HAP-1 (cell line): ENCODE measurements at regions not wholly inside any gene's neighbourhood (a gene's known extent, or its start where the extent isn't known, plus 50 kb on each side); places are given as distances from the start of the nearest gene placed in this dataset.

Experiments used
- DNase-seq, 2 experiments: peaks; one replicate each; pipeline ENCODE4 v3.0.0-alpha.2; 2016 to 2020; ENCODE audit warnings: low spot score in 2 of 2
- H3K27me3 ChIP-seq: fragments of 250-450 bp; sonication (Bioruptor Pico); 2 replicates; pipeline ENCODE4 v1.5.1; 2020; ENCODE audit warnings: low read depth, mild to moderate bottlenecking, moderate library complexity
- H3K36me3 ChIP-seq: fragments of 250-450 bp; sonication (Bioruptor Pico); replicated peaks from 2 replicates; pipeline ENCODE4 v1.5.1; 2020; ENCODE audit warnings: mild to moderate bottlenecking
- H3K4me1 ChIP-seq: fragments of 250-450 bp; sonication (Bioruptor Pico); 2 replicates; pipeline ENCODE4 v1.5.1; 2020; ENCODE audit warnings: mild to moderate bottlenecking
- H3K4me3 ChIP-seq: fragments of 250-450 bp; sonication (Bioruptor Pico); 2 replicates; pipeline ENCODE4 v1.5.1; 2020; ENCODE audit warnings: mild to moderate bottlenecking, moderate library complexity
- H3K9me3 ChIP-seq: fragments of 250-450 bp; sonication (Bioruptor Pico); 2 replicates; pipeline ENCODE4 v1.5.1; 2020; ENCODE audit warnings: mild to moderate bottlenecking, moderate library complexity
- in situ Hi-C: fragments of 300-500 bp; cut with MboI; formaldehyde crosslinking; loops from 3 replicates; pipeline ENCODE4 v1.14.3; 2020; ENCODE audit warnings: low sequenced_read_pairs, inconsistent platforms, mixed read lengths

DNA sequence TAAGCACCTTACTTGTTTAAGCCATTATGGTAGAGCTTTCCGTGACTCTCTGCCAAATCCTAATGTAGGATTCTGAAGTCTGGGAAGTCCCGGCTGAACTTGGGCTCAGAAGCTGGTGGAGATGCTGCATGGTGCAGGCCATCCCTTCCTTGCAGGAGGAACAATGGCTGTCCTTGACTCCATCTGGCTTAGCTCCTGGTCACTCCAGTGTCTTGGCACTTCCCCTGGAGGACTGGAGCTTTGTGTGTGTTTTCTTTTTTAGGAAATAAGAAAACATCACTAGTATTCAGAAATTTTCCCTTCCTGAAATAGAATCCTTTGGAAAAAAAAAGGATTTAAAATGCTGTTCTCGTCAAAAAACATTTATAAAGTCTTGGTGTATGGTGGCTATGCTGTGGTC, 209.3 kb upstream of the ROPN1 start:
- peaks cover 9% of the 10 kb centered on the region for H3K4me1 ChIP-seq
- H3K27me3 ChIP-seq = no peaks in the 10 kb centered on the region
- no peak overlapping the region for H3K4me3 ChIP-seq
- in situ Hi-C loops = no loop called here
- H3K36me3 ChIP-seq = no peaks in the 10 kb centered on the region; the same call in 1 of the 2 replicates
- H3K9me3 ChIP-seq = no peaks in the 10 kb centered on the region
- no peak for DNase-seq

DNA sequence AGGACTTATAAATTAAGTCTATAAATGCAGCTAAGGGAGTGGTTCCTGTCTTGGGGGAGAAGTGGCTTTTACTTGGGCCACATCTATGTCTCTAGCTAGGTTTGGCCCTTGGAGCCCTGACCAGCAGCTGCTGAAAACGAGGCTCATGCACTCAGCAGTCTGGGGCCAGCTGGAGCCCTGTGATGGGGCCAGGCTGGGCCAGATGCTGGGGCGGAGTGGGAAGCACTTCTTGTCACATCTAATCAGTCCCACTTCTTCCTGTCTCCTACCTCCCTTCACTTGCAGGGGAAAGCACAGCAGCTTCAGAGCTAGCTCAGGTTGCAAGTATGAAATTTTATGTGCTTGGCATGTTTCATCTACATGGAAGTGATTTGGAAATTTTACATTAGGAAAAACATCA, 209.9 kb upstream of the ROPN1 start:
- H3K27me3 ChIP-seq = no peaks in the 10 kb centered on the region
- no peak for DNase-seq
- in situ Hi-C loops = no loop called here
- no peaks in the 10 kb centered on the region; the same call in 1 of the 2 replicates for H3K36me3 ChIP-seq
- H3K4me1 ChIP-seq = peaks cover 9% of the 10 kb centered on the region
- no peaks in the 10 kb centered on the region for H3K9me3 ChIP-seq
- no peak overlapping the region for H3K4me3 ChIP-seq

- in situ Hi-C loops = no loop called here
- Histone ChIP-seq H3K4me3 (no peak overlapping the region), H3K4me1 (peaks cover 9% of the 10 kb centered on the region), H3K36me3 (no peaks in the 10 kb centered on the region; the same call in 1 of the 2 replicates), H3K27me3 (no peaks in the 10 kb centered on the region), H3K9me3 (no peaks in the 10 kb centered on the region)
- no peak for DNase-seq
Observed at GRCh38 chr3:124202754-124203153, 210.8 kb upstream of the ROPN1 start.

- no peak for DNase-seq
- in situ Hi-C loops = no loop called here
- Histone ChIP-seq H3K27me3 (no peaks in the 10 kb centered on the region), H3K36me3 (no peaks in the 10 kb centered on the region; the same call in 1 of the 2 replicates), H3K4me1 (peaks cover 9% of the 10 kb centered on the region), H3K9me3 (no peaks in the 10 kb centered on the region), H3K4me3 (no peak overlapping the region)
Observed at GRCh38 chr3:124203292-124203691, 211.4 kb upstream of the ROPN1 start.

- Histone ChIP-seq H3K4me3 (no peak overlapping the region), H3K27me3 (peaks cover 2% of the 10 kb centered on the region; the same call in 1 of the 2 replicates), H3K36me3 (no peaks in the 10 kb centered on the region; the same call in 1 of the 2 replicates), H3K9me3 (no peaks in the 10 kb centered on the region), H3K4me1 (peaks cover 9% of the 10 kb centered on the region)
- no peak for DNase-seq
- in situ Hi-C loops = no loop called here
Observed at GRCh38 chr3:124206225-124207055, 214.5 kb upstream of the ROPN1 start.

DNA sequence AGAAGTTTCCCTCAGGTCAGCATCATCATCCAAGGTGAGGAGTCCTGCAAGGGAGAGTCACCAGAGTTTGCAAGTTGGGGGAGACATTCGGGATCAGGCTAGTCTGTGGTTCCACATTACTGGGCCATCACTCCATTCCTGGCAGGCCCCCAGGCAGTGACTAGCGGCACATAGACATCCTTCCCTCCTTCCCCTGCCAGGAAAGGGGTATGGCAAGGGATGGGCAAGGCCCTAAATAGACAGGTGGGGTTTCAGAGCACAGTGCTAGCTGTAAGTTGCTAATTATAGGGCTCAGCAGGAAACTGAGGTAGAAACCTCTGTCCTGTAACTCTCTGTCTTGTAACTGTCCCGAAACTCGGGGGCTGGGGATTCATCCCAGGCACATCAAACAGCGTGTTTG, 215.2 kb upstream of the ROPN1 start:
- peaks cover 9% of the 10 kb centered on the region for H3K4me1 ChIP-seq
- no peak overlapping the region for H3K4me3 ChIP-seq
- peaks cover 2% of the 10 kb centered on the region; the same call in 1 of the 2 replicates for H3K27me3 ChIP-seq
- no peaks in the 10 kb centered on the region for H3K9me3 ChIP-seq
- H3K36me3 ChIP-seq = no peaks in the 10 kb centered on the region; the same call in 1 of the 2 replicates
- DNase-seq = no peak
- in situ Hi-C loops = no loop called here

GRCh38 chr3:124207873-124208485, 216.1 kb upstream of the ROPN1 start:
- Histone ChIP-seq H3K36me3 (no peaks in the 10 kb centered on the region; the same call in 1 of the 2 replicates), H3K9me3 (no peaks in the 10 kb centered on the region), H3K27me3 (peaks cover 2% of the 10 kb centered on the region; the same call in 1 of the 2 replicates), H3K4me3 (no peak overlapping the region), H3K4me1 (peaks cover 9% of the 10 kb centered on the region)
- no peak for DNase-seq
- in situ Hi-C loops = no loop called here

DNA sequence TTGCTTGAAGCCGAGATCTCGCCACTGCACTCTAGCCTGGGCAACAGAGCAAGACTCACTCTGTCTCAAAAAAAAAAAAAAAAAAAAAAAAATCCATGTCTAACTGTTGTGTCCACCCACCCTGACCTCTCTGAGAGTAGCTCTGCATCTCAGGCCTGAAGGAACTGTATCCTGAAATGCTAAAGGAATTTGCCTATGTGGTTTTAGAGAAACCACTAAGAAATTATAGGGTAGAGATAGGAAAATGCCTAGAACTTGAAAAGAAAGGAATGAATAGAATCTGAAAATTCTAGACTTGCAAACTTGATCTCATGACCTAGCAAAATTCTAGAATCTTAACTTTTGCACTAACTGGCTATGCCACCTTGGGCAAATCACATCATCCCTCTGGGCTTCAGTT, 217.5 kb upstream of the ROPN1 start:
- H3K9me3 ChIP-seq = no peaks in the 10 kb centered on the region
- H3K4me3 ChIP-seq = no peak overlapping the region
- DNase-seq = no peak
- peaks cover 2% of the 10 kb centered on the region; the same call in 1 of the 2 replicates for H3K27me3 ChIP-seq
- no peaks in the 10 kb centered on the region for H3K36me3 ChIP-seq
- in situ Hi-C loops = no loop called here
- no peaks in the 10 kb centered on the region; the same call in 1 of the 2 replicates for H3K4me1 ChIP-seq

GRCh38 chr3:124210899-124211298, 219.0 kb upstream of the ROPN1 start:
- Histone ChIP-seq H3K36me3 (no peaks in the 10 kb centered on the region), H3K4me3 (no peak overlapping the region), H3K4me1 (no peaks in the 10 kb centered on the region), H3K9me3 (no peaks in the 10 kb centered on the region), H3K27me3 (peaks cover 2% of the 10 kb centered on the region; the same call in 1 of the 2 replicates)
- DNase-seq = no peak
- in situ Hi-C loops = no loop called here

GRCh38 chr3:124213641-124214040, 221.7 kb upstream of the ROPN1 start:
- in situ Hi-C loops = no loop called here

GRCh38 chr3:124217542-124217941, 225.6 kb upstream of the ROPN1 start:
- H3K4me3 ChIP-seq = no peak overlapping the region
- H3K4me1 ChIP-seq = no peaks in the 10 kb centered on the region
- in situ Hi-C loops = no loop called here
- H3K36me3 ChIP-seq = no peaks in the 10 kb centered on the region
- H3K9me3 ChIP-seq = no peaks in the 10 kb centered on the region
- DNase-seq = peak; percentile 28 to 71
- H3K27me3 ChIP-seq = no peaks in the 10 kb centered on the region

More at GRCh38 chr3:124213641-124214040, 221.7 kb upstream of the ROPN1 start:
- no peak for DNase-seq
- Histone ChIP-seq H3K4me1 (no peaks in the 10 kb centered on the region), H3K36me3 (no peaks in the 10 kb centered on the region), H3K4me3 (no peak overlapping the region), H3K27me3 (peaks cover 2% of the 10 kb centered on the region; the same call in 1 of the 2 replicates), H3K9me3 (no peaks in the 10 kb centered on the region)

GRCh38 chr3:124221422-124221821, 229.5 kb upstream of the ROPN1 start:
- no peak for DNase-seq
- H3K4me1 ChIP-seq = no peaks in the 10 kb centered on the region
- H3K4me3 ChIP-seq = no peak overlapping the region
- H3K9me3 ChIP-seq = no peaks in the 10 kb centered on the region
- H3K27me3 ChIP-seq = no peaks in the 10 kb centered on the region
- H3K36me3 ChIP-seq = no peaks in the 10 kb centered on the region
- in situ Hi-C loops = no loop called here

DNA sequence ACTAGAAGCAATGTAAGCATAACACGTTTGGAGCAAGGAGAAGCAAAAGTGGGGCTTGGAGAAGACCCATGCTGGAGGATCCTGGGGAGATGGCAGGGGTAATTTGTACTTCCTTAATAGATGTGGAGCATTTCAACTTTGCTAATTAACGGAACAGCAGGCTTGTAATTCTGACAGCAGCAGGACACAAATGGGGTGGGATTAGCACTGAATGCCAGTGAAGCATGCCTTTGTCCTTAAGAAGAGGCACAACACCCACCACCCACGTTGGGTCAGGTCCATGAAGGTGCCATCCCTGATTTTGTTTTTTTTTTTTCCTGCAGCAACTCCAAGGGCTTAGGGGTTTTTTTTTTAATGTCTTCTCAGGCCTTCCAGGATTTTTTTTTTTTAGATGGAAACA, 231.9 kb upstream of the ROPN1 start:
- DNase-seq = no peak
- in situ Hi-C loops = no loop called here
- H3K9me3 ChIP-seq = no peaks in the 10 kb centered on the region
- no peak overlapping the region for H3K4me3 ChIP-seq
- H3K27me3 ChIP-seq = no peaks in the 10 kb centered on the region
- no peaks in the 10 kb centered on the region for H3K4me1 ChIP-seq
- H3K36me3 ChIP-seq = no peaks in the 10 kb centered on the region

GRCh38 chr3:124227150-124227630, 235.3 kb upstream of the ROPN1 start:
- Histone ChIP-seq H3K27me3 (no peaks in the 10 kb centered on the region), H3K36me3 (no peaks in the 10 kb centered on the region), H3K4me3 (no peak overlapping the region), H3K9me3 (no peaks in the 10 kb centered on the region), H3K4me1 (no peaks in the 10 kb centered on the region)
- in situ Hi-C loops = no loop called here
- DNase-seq = no peak
